IPS DF 4.7 (cell line): ENCODE measurements at regions not wholly inside any gene's neighbourhood (a gene's known extent, or its start where the extent isn't known, plus 50 kb on each side); places are given as distances from the start of the nearest gene placed in this dataset.

Experiments used
- DNase-seq: peaks from one replicate; pipeline ENCODE4 v3.0.0-alpha.2; 2013; ENCODE audit warnings: low spot score; ENCODE audit errors: extremely low read depth

DNA sequence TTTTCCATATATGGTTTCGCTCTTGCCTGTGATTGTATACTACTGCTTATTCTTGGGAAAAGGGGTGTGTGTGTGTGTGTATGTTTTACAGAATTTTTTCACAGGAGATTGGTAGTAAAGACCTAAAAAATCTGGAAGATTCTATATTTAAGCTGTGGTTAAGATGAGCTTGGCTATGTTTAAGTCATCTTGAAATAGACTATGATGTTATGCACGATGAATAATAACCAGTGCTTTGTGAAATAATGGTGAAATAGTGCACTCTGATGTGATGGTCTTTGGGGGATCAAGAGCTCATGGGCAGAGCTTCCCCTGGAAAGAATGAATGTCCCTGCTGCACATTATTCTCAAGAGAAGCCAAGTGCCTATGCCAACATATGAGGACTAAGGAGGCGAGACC, 301.0 kb downstream of the ACTL7B start:
- no peak for DNase-seq

DNA sequence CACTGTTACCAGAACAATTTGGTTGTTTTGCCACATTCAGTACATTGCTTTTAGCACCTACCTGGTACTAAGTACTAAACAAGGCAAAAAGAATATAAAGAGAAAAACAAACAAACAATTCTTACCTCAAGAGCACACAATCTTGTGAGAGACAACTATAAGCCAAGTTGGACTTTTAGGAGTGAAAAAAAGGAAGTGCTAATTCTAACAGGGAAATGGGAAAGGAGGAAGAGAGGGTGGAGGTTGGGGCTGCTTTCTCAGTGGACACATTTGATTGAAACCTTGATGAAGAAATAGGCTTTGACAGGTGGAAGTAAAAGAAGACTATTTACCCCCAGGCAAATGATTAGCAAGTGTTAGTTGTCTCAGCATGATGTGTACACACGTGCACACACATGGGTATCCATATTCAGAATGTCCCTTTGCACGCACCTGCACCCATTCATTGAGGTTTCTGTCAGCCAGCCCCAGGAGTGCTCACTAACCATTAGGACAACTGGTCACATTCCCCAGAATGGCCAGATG, 302.6 kb downstream of the ACTL7B start:
- DNase-seq, result no peak

DNA sequence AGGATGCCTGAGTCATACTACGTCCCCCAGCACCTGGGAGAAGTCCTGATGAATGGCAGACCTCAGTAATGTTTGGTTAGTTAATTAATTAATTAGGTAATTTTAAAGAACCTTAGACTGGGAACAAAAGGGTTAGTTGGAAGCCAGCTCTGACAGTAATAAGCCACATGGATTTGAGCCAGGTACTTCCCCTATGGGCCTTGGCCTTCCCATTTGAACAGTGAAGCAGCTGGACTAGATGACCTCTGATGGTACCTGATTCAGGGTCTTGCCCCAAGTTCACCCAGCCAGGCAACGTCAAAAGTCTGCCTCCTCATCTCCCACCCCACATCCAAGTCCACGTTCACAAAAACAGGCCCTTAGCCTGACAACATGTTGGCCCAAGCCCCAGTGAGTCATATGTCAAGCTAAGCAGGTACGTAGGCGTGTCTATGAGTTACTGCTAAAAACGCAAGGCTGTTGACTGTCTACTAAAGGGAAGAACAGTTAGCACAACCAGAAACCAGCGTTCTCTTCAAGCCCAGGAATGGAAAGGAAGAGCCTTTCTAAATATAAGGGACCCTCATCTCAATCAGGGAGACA, 303.2 kb downstream of the ACTL7B start:
- DNase-seq, result no peak

DNA sequence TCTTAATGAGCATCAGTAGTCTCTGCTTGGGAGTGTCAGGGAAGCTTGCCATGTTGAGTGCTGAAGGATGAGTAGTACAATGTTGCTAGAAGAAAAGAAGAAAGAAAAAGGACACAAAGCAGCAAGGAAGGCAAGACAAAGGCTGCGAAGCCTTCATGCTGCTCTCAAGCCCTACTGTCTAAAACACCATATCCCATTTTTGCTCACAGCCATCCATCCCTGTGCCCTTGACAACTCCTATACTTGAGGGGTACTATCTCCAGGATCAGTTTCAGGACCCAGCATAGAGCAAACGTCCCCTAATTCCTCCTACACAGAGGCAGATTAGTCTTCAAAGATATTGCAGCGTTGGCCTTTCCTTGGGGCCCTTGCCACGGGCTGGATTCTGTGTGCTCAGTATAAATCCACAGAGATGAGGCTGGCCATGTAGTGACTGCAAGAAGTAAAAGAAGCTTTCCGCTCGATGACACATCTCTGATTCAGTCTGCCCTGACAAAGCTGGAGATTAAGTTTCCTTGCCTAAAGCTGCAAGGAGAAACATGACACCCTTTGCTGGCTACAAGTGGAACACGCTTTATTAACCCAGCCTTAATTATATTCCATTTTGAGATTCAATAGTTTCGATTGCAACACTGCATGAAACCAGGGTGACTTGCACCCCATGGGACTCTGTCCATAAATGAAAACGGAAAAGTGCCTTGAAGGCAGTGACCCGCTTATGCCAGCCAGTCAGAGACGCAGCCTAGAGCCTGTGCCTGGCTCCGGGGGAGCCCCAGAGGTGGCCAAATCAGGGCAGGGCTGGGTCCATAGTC, 304.6 kb downstream of the ACTL7B start:
- no peak for DNase-seq

DNA sequence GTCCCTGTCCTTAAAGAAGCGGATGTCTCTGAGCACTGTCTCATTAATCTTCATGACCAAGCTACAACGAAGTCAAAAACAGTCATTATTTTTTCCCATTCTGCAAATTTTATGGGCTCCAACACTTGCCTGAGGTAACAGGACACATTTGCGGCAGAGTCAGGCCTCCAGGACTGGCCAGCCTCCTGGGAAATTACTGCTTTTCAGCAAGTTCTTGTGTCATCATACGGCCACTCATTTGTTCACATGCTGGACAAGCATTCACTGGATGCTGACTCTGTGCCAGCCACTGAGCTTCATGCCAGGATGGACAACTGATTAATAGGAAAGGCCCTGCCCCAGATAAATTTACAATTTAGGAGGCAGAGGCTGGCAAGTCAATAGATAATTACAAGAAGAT, 305.7 kb downstream of the ACTL7B start:
- no peak for DNase-seq

DNA sequence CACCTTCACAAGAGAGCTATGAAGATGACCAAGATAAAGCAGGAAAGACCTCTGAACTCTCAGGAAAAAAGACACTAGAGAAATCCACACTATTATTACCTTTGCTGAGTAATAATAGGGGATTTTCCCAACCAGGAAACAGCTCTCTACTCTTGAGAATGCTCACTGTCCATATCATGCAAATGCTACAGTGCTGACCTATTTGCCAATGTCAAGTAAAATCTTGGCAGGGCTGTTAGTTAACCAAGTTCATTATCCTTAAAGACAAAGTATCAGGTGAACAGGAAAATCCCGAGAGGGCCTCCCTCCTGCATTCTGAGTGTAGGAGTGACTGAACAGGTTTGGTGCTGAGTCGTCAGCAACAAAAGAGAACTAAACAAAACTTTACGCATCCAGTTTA, 306.6 kb downstream of the ACTL7B start:
- DNase-seq, result no peak

DNA sequence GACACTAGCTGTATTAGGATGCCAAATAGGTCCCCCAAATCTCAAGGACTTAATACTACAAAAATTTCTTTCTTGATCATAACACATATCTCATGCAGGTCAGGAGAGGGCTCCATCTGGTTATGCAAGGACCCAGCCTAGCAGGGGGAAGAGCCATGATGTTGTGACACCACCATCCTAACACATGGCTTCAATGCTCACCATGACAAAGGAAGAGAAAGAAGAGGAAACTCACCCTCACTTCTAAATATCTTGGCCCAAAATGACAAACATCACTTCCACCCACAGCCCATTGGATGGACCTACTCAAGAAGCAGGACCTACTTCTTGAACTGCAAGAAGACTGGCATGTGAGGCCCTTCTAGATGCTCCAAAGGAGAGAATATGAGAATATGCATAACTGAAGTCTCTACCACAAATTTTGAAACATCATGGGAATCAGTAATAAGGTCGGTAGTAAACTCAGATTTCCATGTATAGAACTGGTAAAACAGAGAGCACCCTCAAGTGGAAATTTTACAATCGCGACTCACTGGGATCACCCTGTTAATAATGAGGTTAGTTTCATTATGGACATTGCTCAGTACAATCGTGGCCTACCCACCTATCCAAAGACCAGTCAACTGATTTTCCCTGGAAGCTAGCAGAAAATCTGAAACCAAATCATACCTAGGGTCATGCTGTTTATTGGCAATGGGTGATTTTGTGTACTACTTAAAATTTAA, 308.2 kb downstream of the ACTL7B start:
- no peak for DNase-seq

DNA sequence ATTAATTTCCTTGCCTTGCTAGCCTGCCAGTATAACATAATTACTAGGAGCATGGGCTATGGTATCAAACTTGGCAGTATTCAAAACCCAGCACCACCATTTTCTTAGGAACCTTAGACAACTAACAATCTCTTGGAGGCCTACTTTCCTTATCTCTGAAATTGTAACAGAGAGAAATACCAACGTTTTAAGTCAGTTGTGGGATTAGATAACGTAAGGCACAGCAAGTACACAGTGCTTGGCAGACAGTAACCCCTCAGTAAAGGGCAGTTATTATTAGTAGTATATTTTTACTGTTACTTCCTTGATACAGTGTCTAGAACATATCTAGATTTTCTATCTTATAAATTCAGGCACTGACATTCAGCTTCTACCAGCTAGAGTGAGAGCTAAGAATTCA, 309.6 kb downstream of the ACTL7B start:
- DNase-seq, result no peak

DNA sequence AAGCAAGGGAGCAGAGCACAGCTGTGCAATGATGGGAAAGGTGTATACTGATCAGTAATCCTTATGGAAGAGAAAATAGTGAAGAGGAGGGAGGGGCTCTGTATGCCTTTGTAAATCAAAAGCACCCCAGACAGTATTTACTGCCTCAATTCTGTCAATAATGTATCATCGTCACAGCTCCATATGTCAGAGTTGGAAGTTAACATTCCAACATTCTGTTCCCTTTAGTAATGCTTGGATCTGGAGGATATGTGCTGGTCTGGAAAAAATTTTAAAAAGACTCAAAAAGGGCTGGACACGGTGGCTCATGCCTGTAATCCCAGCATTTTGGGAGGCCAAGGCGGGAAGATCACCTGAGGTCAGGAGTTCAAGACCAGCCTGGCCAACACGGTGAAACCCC, 310.4 kb downstream of the ACTL7B start:
- DNase-seq, result no peak

DNA sequence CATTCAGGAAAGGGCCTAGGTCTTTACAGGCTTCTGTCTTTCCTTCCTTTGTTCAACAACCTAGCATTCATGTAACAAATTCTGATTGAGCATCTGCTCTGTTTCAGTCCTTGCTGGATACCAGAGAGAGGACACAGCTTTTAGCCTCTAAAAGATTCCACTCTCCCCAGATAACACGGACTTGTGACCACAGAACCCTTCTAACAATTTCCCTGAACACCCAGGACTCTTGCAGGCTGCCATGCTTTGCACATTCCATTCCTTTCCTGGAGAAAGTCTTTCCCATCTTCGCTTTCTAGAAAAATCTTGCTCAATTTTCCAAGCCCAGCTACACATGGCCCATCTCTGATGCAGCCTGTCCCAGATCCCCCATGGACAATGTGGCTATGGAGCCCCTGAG, 310.9 kb downstream of the ACTL7B start:
- no peak for DNase-seq

DNA sequence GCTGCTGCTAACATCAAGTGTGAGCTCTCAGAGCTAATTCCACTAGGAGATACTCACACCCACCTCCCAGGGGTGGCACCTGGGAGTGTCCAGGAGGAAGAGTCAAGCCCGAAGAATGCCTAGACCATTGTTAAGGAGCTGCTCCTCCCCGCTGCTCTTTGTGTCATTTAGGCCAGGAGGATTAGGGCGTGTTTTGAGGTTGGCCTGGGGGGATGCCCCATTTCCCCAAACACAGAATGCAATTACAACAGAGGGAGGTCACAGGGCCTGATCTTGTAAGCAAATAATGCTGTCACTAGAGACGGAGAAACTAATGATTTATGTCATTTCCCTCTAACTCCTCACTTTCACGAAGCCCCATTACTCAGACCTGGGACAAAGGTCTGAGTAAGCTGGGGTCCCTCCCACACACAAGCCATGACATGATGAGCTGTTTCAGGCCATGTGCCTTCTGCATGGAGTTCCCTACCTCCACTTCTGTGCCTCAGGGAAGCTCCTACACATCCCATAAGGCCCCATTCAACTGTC, 312.5 kb downstream of the ACTL7B start:
- no peak for DNase-seq

DNA sequence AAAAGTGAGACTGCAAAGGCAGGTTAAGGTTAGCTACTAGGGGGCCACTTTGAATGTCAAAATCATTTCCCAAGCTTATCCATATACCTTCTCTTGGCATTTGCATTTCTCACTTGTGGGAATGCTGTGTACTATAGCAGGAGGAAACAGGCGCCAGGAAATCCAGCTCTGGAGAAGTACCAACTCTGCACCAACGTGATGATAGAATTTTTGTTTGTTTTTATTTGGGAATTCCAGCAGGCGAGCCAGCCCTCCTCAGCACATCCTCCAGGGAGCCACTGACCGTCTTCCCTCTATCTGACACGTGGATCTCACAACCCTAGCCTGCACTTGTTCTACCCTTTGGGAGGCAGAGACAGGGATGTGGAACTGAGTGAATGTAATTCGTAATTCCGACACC, 318.0 kb downstream of the ACTL7B start:
- no peak for DNase-seq

DNA sequence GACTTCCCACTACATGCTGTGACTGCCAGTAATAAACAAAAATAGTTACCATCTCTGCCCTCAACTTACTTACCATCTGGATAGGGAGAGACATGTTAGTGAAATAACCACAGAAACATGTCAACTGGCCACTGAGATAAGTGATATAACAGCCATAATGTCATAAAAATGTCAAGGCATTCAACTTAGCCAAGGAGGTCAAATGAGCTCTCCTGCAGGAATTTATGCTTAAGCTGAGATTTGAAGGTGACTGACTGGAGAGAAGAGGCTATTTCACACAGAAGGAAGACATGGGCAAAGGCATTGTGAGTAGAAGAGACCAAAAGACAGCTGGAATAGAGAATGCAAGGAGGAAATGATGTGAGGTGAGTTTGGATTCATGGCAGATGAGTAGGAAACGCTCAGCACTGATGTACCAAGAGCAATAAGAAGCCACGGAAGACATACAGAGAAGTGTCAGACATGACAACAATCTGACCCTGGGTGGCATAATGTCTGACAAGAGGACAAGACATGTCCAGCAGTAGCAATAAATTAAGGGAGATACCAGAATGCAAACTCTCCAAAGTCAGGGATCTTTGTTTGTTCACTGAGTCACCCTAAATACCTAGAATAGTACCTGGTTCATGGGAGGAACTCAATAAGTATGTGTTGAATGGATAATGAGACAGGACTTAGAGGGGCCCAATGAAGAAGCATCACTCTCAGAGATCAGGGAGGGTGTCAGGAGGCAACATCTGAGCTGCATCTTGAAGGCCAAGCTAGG, 318.8 kb downstream of the ACTL7B start:
- DNase-seq, result no peak

DNA sequence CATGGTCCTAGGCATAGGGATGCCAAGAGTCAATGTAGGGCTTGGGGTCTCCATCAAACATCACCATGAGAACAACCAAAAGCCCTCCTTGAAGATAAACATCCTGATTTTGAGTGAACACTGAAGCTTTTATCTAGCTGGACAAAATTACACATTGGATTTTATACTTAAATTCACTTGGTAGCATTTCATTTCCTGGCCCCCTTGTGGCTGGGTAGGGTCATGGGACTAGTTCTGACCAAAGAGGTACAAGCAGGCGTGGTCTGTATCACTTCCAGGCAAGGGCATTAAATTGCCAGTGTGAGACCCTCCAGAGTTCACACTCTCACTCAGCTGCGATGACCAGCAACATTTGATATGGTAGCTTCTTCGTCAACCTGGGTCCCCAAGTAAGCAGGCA, 320.3 kb downstream of the ACTL7B start:
- no peak for DNase-seq

DNA sequence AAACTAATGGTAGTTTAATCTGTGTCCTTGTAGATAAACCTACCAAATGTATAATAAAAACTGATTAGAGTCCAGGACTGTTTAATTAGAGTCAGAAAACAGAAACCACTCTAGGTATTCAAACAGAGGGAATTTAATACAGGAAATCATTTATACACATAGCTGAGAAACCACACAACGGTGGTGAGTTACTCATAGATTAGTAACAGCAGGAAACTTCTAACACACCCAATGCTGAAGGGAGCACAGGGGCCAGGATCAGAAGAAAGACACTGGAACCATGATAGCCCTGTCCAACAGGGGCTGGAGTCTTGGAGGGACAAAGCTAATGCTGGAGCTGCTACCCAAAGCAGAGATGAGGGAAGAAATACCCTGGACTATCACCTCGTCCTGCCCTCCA, 321.0 kb downstream of the ACTL7B start:
- no peak for DNase-seq

DNA sequence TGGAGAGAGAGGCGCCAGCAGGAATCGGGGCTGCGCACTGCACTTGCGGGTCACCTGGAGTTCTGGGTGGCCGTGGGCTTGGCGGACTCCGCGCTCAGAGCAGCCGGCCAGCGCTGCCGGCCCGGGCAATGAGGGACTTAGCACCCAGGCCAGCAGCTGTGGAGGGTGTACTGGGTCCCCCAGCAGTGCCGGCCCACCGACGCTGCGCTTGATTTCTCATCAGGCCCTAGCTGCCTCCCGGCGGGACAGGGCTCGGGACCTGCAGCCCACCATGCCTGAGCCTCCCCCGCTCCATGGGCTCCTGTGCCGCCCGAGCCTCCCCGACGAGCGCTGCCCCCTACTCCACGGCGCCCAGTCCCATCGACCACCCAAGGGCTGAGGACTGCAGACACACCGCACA, 325.6 kb downstream of the ACTL7B start:
- no peak for DNase-seq

DNA sequence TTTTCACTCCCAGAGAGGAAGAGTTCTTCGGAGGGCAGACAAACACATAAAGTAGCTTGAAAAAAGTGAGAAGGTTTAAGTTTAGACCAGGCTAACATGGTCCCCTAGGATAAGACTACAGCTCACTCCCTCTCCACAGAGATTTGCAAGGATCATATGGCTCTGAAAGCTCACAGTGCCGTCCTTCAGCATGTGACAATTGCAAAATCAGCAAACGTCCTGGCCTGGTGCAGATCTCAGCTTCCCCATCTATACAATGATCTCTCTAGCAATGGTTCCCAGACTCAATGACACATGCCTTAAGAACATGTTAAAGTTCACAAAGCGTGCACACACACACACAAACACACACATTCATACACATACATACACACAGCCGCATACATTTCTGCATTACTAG, 327.6 kb downstream of the ACTL7B start:
- DNase-seq, result no peak

DNA sequence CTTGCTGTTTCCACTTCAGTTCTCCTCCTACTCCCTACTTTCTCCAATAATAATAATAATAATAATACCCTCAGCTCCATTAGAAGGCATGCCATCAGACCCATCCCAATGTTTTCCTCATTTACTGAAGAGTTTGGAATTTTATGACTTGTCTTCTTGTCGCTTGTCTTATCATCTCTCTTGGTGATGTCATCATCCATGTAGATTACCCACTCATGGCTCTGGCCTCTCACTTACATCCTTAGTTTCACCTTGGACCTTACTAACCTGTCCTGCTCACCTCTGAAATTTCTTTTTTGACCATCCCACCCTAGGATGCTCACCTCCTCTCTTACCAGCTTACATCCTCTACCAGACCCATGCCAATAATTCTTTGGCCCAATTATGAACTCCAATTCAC, 329.3 kb downstream of the ACTL7B start:
- DNase-seq, result no peak

DNA sequence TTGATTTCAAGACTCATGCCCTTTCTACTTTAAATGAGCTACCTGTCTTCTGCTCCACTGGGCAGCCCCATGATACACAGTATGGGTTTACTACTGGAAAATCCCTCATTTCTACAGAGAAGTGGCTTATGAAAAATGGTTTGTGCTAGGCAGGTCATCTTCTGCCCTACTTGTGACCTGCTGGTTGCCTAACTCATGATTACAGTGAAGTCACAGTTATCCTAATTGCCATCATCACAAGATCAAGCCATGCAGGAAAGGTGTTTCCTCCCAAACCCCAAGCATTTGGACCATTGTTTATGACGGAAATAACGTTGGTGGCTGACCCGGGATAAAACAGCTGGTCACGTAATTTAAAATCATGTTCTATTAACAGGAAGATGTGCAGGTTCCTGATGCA, 330.6 kb downstream of the ACTL7B start:
- DNase-seq, result no peak

DNA sequence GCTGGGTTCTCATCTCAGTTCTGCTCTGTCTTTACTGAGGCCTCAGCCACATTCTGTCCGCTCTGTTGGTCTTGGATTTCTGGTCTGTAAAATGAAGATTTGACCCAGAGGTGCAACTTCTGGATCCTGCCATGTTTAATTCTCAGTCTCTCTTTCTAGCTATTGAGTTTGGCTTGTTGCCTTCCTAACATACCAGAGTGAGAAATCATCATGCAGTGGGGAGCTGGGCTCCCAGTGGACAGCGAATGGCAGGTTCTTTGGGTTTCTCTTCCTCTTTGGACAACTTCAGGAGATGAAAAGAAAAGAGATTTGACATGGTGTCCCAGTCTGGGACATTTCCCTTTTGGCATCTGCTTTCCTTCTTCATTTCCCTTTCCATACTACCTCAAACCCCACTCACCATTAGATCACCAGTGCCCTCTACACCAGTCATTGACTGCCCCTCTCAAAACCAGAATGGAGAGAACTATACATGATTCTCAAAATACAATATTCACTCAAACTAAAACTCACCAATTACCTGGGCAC, 334.7 kb downstream of the ACTL7B start:
- DNase-seq, result no peak

DNA sequence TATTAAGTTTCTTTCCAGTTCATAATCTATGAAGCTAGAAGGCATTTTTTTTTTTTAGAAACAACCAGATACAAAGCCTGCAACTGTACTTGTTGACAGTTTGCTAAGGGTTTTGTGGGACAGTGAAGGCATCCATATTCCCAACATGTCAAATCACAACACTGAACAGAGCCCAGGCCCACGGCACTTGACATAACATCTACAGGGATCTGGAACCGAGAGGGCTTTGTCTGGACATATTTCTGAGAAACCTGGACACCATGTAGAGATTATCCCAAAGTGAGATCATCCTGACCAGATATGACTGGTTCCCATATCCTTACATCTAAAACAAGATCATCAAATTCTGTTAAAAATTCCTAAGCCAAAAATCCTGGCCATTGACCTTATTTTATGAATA, 336.3 kb downstream of the ACTL7B start:
- no peak for DNase-seq
